ENCODE measurements at regions not wholly inside any gene's neighbourhood (a gene's known extent, or its start where the extent isn't known, plus 50 kb on each side); places are given as distances from the start of the nearest gene placed in this dataset.

- intact Hi-C loops (cut with micrococcal nuclease; ENCODE audit: unreplicated experiment) (no loop called here), in situ Hi-C loops (cut with MboI) (no loop called here)
- Histone ChIP-seq H2AFZ (ENCODE audit: control insufficient read depth, low read depth, low read length) (no peak overlapping the region), H3K79me2 (ENCODE audit: control insufficient read depth, insufficient read depth, low read length) (no peaks in the 10 kb centered on the region), H4K20me1 (ENCODE audit: control insufficient read depth, insufficient read depth) (no peaks in the 10 kb centered on the region), H3K36me3 (ENCODE audit: control insufficient read depth in 2 of 2, insufficient read depth in 2 of 2, low read length in 1 of 2) (no peaks in the 10 kb centered on the region), H3K4me2 (ENCODE audit: control insufficient read depth, insufficient read depth) (no peak overlapping the region), H3K27me3 (replicated peaks in 1 of 2; ENCODE audit: control insufficient read depth in 2 of 2, insufficient read depth in 2 of 2, low read length in 1 of 2) (no peaks in the 10 kb centered on the region), H3K4me3 (no peak overlapping the region), H3K4me1 (ENCODE audit: control insufficient read depth, insufficient read depth, low read length) (no peaks in the 10 kb centered on the region), H3K9me3 (replicated peaks; ENCODE audit: control insufficient read depth, insufficient read depth, low read length) (no peaks in the 10 kb centered on the region), H3K9ac (ENCODE audit: control insufficient read depth, insufficient read depth, low read length) (no peak overlapping the region), H3K27ac (ENCODE audit: control insufficient read depth, insufficient read depth) (no peak overlapping the region)
- RAD21 ChIA-PET (ENCODE audit: unreplicated experiment) = no interaction called here
- TF ChIP-seq NBN (IDR thresholded peaks at IDR 0.05) (no peak), NFIC (IDR thresholded peaks at IDR 0.05; ENCODE audit: low read depth, low read length) (no peak), FOS (IDR thresholded peaks at IDR 0.05; ENCODE audit: borderline replicate concordance, extremely low read depth, insufficient read length) (no peak), ZNF274 (IDR thresholded peaks at IDR 0.05; ENCODE audit: insufficient read depth, insufficient read length) (no peak), BCL11A (IDR thresholded peaks at IDR 0.05; ENCODE audit: low read depth, low read length) (no peak), BMI1 (IDR thresholded peaks at IDR 0.05; ENCODE audit: borderline replicate concordance) (no peak), YBX1 (IDR thresholded peaks at IDR 0.05) (no peak), SMC3 (IDR thresholded peaks at IDR 0.05; ENCODE audit: borderline replicate concordance, low read length) (no peak), FOXK2 (IDR thresholded peaks at IDR 0.05) (no peak), EGR1 (IDR thresholded peaks at IDR 0.05; ENCODE audit: borderline replicate concordance in 1 of 2, low read depth in 2 of 2, low read length in 2 of 2) (no peak), EED (IDR thresholded peaks at IDR 0.05; ENCODE audit: low read depth) (no peak), NRF1 (conservative IDR thresholded peaks at IDR 0.05; ENCODE audit: low read depth, low read length) (no peak), CBX5 (IDR thresholded peaks at IDR 0.05; ENCODE audit: low read depth) (no peak)
- no peak for ATAC-seq
- WGBS (ENCODE audit: insufficient coverage, insufficient replicate concordance, low lambda C conversion rate, missing lambda C conversion rate) = 0% methylated on average over 1 of the region's 1 CpG
- POLR2A ChIA-PET = no interaction called here
- DNase-seq (ENCODE audit: low read depth, low spot score) = no peak
- FAIRE-seq = no peak
- CTCF ChIA-PET = interaction anchor here (0.8 kb wide), 1 partner anchor 15 kb away, joined by 3 read pairs; no protein-coding TSS in a partner anchor
- SMC1A ChIA-PET (ENCODE audit: uncharacterized antibody, unreplicated experiment) = interaction anchor here (0.7 kb wide), 1 partner anchor 53 kb away, joined by 4 read pairs; no protein-coding TSS in a partner anchor
- no TSS peak for BruUV-seq (replicated peaks)
These were observed 58.8 kb upstream of the VGLL2 start for GRCh38 chr6:117206522-117206921.
